Tibial nerve (tissue), 3 donors: ENCODE measurements at regions not wholly inside any gene's neighbourhood (a gene's known extent, or its start where the extent isn't known, plus 50 kb on each side); places are given as distances from the start of the nearest gene placed in this dataset.

Source experiments
- POLR2A ChIP-seq, 2 donors: fragments of 450-650 bp; IDR thresholded peaks; one replicate each; pipeline ENCODE4 v1.6.1; 2017; ENCODE audit warnings: antibody characterized with exemption in 2 of 2, mild to moderate bottlenecking in 2 of 2, moderate library complexity in 2 of 2
- TF ChIP-seq, protein P1 (sequence below), 5 experiments: fragments of 200-600 bp in 3 of 5; fragments of 450-650 bp in 2 of 5; sonication (generic) in 3 of 5; IDR thresholded peaks; one replicate each; pipeline ENCODE4 v1.5.1; 2016 to 2019; ENCODE audit warnings: antibody characterized with exemption in 5 of 5, mild to moderate bottlenecking in 3 of 5, moderate library complexity in 2 of 5

DNA sequence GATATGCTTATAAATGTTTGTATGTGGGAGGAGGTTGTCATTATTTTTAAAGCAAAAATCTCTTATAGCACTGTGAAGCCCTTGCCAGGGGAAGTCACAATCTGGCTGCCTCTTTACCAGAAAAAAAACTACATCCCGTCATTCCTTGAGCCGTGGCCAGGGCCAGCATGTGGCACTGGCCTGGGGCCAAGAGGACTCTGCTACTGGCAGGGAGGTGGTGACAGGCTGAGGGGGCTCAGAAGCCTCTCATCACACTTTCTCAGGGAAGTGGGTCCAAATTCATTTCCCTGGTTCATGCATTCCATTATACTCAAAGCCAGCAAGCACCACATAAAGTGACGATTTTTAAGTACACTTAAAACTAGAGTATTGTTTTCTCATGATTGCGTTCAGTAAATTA, 457.3 kb downstream of the ZNF608 start:
- TF ChIP-seq, protein P1, sequence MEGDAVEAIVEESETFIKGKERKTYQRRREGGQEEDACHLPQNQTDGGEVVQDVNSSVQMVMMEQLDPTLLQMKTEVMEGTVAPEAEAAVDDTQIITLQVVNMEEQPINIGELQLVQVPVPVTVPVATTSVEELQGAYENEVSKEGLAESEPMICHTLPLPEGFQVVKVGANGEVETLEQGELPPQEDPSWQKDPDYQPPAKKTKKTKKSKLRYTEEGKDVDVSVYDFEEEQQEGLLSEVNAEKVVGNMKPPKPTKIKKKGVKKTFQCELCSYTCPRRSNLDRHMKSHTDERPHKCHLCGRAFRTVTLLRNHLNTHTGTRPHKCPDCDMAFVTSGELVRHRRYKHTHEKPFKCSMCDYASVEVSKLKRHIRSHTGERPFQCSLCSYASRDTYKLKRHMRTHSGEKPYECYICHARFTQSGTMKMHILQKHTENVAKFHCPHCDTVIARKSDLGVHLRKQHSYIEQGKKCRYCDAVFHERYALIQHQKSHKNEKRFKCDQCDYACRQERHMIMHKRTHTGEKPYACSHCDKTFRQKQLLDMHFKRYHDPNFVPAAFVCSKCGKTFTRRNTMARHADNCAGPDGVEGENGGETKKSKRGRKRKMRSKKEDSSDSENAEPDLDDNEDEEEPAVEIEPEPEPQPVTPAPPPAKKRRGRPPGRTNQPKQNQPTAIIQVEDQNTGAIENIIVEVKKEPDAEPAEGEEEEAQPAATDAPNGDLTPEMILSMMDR (IDR thresholded peaks at IDR 0.05), result no peak
- TF ChIP-seq POLR2A (IDR thresholded peaks at IDR 0.05), result no peak
